ENCODE measurements at regions not wholly inside any gene's neighbourhood (a gene's known extent, or its start where the extent isn't known, plus 50 kb on each side); places are given as distances from the start of the nearest gene placed in this dataset.

DNA sequence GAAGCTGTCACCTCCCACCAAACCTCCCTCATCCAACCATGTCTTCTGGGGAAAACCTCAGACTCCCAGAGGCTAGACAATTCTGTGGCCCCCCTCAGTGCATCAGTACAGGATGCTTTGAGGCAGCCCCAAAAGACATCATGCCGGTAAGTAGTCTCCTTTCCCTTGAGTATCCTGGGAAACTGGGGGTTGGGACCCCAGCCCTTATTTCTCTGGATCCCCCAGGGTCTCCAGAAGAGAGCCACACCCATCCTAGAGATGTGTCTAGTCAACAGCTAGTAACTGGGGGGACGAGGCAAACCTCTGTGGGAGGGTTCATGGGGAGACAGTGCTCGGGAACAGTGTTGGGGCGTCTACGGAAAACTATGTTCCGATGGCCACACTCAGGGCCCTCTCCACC is 974.2 kb upstream of the TMEM132C start:
- TF ChIP-seq TEAD4 (IDR thresholded peaks at IDR 0.05) (no peak), FOXM1 (IDR thresholded peaks at IDR 0.05; ENCODE audit: borderline replicate concordance, low read depth) (no peak), YY1 (IDR thresholded peaks at IDR 0.05; ENCODE audit: low read depth) (no peak), EP300 (IDR thresholded peaks at IDR 0.05; ENCODE audit: borderline replicate concordance) (no peak), EGR1 (IDR thresholded peaks at IDR 0.05) (no peak), NFIC (IDR thresholded peaks at IDR 0.05) (no peak), TCF12 (IDR thresholded peaks at IDR 0.05; ENCODE audit: low read depth) (no peak), REST (IDR thresholded peaks at IDR 0.05; ENCODE audit: low read depth) (no peak), RAD21 (IDR thresholded peaks at IDR 0.05; ENCODE audit: low read depth) (no peak), ZBTB7A (IDR thresholded peaks at IDR 0.05; ENCODE audit: low read depth) (no peak)
- TF ChIP-seq, protein P1, sequence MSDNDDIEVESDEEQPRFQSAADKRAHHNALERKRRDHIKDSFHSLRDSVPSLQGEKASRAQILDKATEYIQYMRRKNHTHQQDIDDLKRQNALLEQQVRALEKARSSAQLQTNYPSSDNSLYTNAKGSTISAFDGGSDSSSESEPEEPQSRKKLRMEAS (IDR thresholded peaks at IDR 0.05), result no peak
